OCI-LY7 (cell line): ENCODE measurements at regions not wholly inside any gene's neighbourhood (a gene's known extent, or its start where the extent isn't known, plus 50 kb on each side); places are given as distances from the start of the nearest gene placed in this dataset.
A peak's percentile ranks its signal among the peaks of the same experiment; 100 is the strongest.

Experiments
- EZH2phosphoT487 ChIP-seq: fragments of 200-600 bp; sonication (generic); IDR thresholded peaks from 2 replicates; pipeline ENCODE4 v1.6.1; 2018; ENCODE audit warnings: low read depth, borderline replicate concordance, mild to moderate bottlenecking, mixed run types, antibody characterized with exemption, low read length, moderate library complexity, mixed read lengths
- TF ChIP-seq, protein P1 (sequence below): fragments of 200-600 bp; sonication (generic); conservative IDR thresholded peaks from 2 replicates; pipeline ENCODE4 v1.5.1; 2014; ENCODE audit warnings: mild to moderate bottlenecking, antibody characterized with exemption, low read length, moderate library complexity, mixed read lengths

DNA sequence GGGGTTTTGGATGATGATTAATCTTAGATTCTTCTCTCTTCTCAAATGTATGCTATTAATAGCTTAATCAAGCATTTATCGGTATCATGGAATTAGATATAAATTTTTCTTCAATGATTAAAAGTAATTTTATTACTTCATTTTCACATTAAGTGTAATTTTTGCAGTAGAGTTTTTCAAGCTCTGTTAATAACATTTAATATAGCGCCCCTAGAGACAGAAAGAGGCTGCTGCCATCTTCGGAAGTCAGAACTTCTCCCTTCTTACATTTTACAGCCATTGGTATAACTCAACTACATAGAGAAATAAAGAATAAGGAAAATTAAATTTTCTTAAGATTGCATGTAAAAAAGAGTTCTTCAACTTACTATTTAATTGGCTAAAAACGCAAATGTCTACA lies 540.3 kb downstream of the GABRG2 start:
- TF ChIP-seq, protein P1, sequence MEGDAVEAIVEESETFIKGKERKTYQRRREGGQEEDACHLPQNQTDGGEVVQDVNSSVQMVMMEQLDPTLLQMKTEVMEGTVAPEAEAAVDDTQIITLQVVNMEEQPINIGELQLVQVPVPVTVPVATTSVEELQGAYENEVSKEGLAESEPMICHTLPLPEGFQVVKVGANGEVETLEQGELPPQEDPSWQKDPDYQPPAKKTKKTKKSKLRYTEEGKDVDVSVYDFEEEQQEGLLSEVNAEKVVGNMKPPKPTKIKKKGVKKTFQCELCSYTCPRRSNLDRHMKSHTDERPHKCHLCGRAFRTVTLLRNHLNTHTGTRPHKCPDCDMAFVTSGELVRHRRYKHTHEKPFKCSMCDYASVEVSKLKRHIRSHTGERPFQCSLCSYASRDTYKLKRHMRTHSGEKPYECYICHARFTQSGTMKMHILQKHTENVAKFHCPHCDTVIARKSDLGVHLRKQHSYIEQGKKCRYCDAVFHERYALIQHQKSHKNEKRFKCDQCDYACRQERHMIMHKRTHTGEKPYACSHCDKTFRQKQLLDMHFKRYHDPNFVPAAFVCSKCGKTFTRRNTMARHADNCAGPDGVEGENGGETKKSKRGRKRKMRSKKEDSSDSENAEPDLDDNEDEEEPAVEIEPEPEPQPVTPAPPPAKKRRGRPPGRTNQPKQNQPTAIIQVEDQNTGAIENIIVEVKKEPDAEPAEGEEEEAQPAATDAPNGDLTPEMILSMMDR = peak; percentile 80
- no peak for TF ChIP-seq EZH2phosphoT487
